MCF 10A (cell line): ENCODE measurements at regions not wholly inside any gene's neighbourhood (a gene's known extent, or its start where the extent isn't known, plus 50 kb on each side); places are given as distances from the start of the nearest gene placed in this dataset.

Experiments
- BruUV-seq: library from RNA; stranded (reverse); fragments of 400-500 nt; replicated peaks from 2 replicates; lab custom pipeline; 2021; lab: Mats Ljungman, UMichigan
- CTCF ChIA-PET: fragments of 300-600 bp; sonication (Branson Sonifier 250); formaldehyde crosslinking; extraction: SDS; loops from one replicate; lab custom pipeline; 2021; ENCODE audit warnings: antibody characterized with exemption, inconsistent platforms; lab: Yijun Ruan, JAX
- POLR2A ChIA-PET: fragments of 300-600, 350-650 bp; sonication (Branson Sonifier 250); formaldehyde crosslinking; extraction: SDS; loops from one replicate; lab custom pipeline; 2020; ENCODE audit warnings: antibody characterized with exemption, inconsistent platforms; lab: Yijun Ruan, JAX
- DNase-seq: peaks from one replicate; pipeline ENCODE4 v3.0.0-alpha.2; 2018; ENCODE audit not compliant: unreplicated experiment
- H3K27ac Mint-ChIP-seq: one replicate; pipeline ENCODE4 v1.8.0; 2022; ENCODE audit warnings: mild to moderate bottlenecking, low read depth, mixed read lengths; ENCODE audit not compliant: unreplicated experiment
- H3K27me3 Mint-ChIP-seq: one replicate; pipeline ENCODE4 v1.8.0; 2022; ENCODE audit warnings: mixed read lengths; ENCODE audit not compliant: insufficient read depth, unreplicated experiment
- H3K36me3 Mint-ChIP-seq: one replicate; pipeline ENCODE4 v1.8.0; 2022; ENCODE audit warnings: mild to moderate bottlenecking, moderate library complexity, mixed read lengths; ENCODE audit not compliant: insufficient read depth, unreplicated experiment
- H3K4me1 Mint-ChIP-seq: one replicate; pipeline ENCODE4 v1.8.0; 2022; ENCODE audit warnings: mixed read lengths; ENCODE audit not compliant: insufficient read depth, unreplicated experiment
- H3K4me3 Mint-ChIP-seq: one replicate; pipeline ENCODE4 v1.8.0; 2022; ENCODE audit warnings: mild to moderate bottlenecking, moderate library complexity, mixed read lengths; ENCODE audit not compliant: unreplicated experiment
- H3K9me3 Mint-ChIP-seq: one replicate; pipeline ENCODE4 v1.8.0; 2022; ENCODE audit warnings: mixed read lengths; ENCODE audit not compliant: unreplicated experiment
- CTCF ChIP-seq: fragments of 200-600 bp; IDR thresholded peaks from one replicate; pipeline ENCODE4 v1.8.0; 2022; ENCODE audit warnings: antibody characterized with exemption, mild to moderate bottlenecking; ENCODE audit not compliant: unreplicated experiment
- intact Hi-C: fragments of 100-400 bp; cut with micrococcal nuclease; formaldehyde crosslinking; loops from 2 replicates; pipeline ENCODE4 v1.14.1; 2022

GRCh38 chr20:40592941-40593340 is 96.1 kb downstream of the MAFB start:
- POLR2A ChIA-PET, result interaction anchor here (0.6 to 3.0 kb wide), 8 partner anchors 8 to 96 kb away, joined by 3 to 10 read pairs (median 3); partner anchors contain the start of gene MAFB
- Mint-ChIP-seq H3K36me3 (no peaks in the 10 kb centered on the region), H3K27me3 (no peaks in the 10 kb centered on the region), H3K9me3 (no peaks in the 10 kb centered on the region), H3K4me3 (no peak overlapping the region), H3K27ac (no peak overlapping the region), H3K4me1 (peaks cover 22% of the 10 kb centered on the region)
- CTCF ChIA-PET, result interaction anchor here (1.0 to 1.3 kb wide), 3 partner anchors 15 to 95 kb away, joined by 3 to 6 read pairs (median 3); no protein-coding TSS in a partner anchor
- no peak for TF ChIP-seq CTCF
- DNase-seq, result no peak
- intact Hi-C loops, result no loop called here
- no TSS peak for BruUV-seq

GRCh38 chr20:40591536-40591935 is 97.5 kb downstream of the MAFB start:
- Mint-ChIP-seq H3K36me3 (no peaks in the 10 kb centered on the region), H3K9me3 (no peaks in the 10 kb centered on the region), H3K27me3 (no peaks in the 10 kb centered on the region), H3K27ac (peak overlapping the region; percentile 20), H3K4me1 (peaks cover 30% of the 10 kb centered on the region), H3K4me3 (no peak overlapping the region)
- CTCF ChIA-PET, result interaction anchor here (0.6 to 1.3 kb wide), 6 partner anchors 37 to 713 kb away, joined by 3 read pairs; no protein-coding TSS in a partner anchor
- no TSS peak for BruUV-seq
- intact Hi-C loops, result no loop called here
- no peak for TF ChIP-seq CTCF
- DNase-seq, result peak; percentile 29
- POLR2A ChIA-PET, result interaction anchor here (0.6 to 3.0 kb wide), 10 partner anchors 23 to 304 kb away, joined by 3 to 14 read pairs (median 6); partner anchors contain the start of gene MAFB

- Mint-ChIP-seq H3K36me3 (no peaks in the 10 kb centered on the region), H3K27me3 (no peaks in the 10 kb centered on the region), H3K27ac (no peak overlapping the region), H3K4me3 (no peak overlapping the region), H3K9me3 (no peaks in the 10 kb centered on the region), H3K4me1 (peaks cover 30% of the 10 kb centered on the region)
- no peak for TF ChIP-seq CTCF
- intact Hi-C loops, result no loop called here
- ChIA-PET CTCF (interaction anchor here (0.6 to 2.1 kb wide), 6 partner anchors 37 to 713 kb away, joined by 3 to 5 read pairs (median 3); partner anchors contain the start of gene MAFB), POLR2A (interaction anchor here (0.6 to 3.0 kb wide), 11 partner anchors 9 to 304 kb away, joined by 3 to 14 read pairs (median 8); partner anchors contain the start of gene MAFB)
- no TSS peak for BruUV-seq
- DNase-seq, result no peak
Measured at GRCh38 chr20:40591119-40591518, 97.9 kb downstream of the MAFB start.

GRCh38 chr20:40589581-40589980 is 99.5 kb downstream of the MAFB start:
- H3K9me3 Mint-ChIP-seq, result no peaks in the 10 kb centered on the region
- no peak overlapping the region for H3K27ac Mint-ChIP-seq
- no peak overlapping the region for H3K4me3 Mint-ChIP-seq
- ChIA-PET CTCF (interaction anchor here (2.1 kb wide), 1 partner anchor 100 kb away, joined by 5 read pairs; the partner anchor contains the start of gene MAFB), POLR2A (interaction anchor here (0.7 to 4.8 kb wide), 13 partner anchors 11 to 302 kb away, joined by 3 to 25 read pairs (median 7); partner anchors contain the start of gene MAFB)
- no peaks in the 10 kb centered on the region for H3K36me3 Mint-ChIP-seq
- no peak for TF ChIP-seq CTCF
- intact Hi-C loops, result no loop called here
- no peaks in the 10 kb centered on the region for H3K27me3 Mint-ChIP-seq
- H3K4me1 Mint-ChIP-seq, result peaks cover 30% of the 10 kb centered on the region
- no peak for DNase-seq
- no TSS peak for BruUV-seq
